HG03342 (cell line): ENCODE measurements at regions not wholly inside any gene's neighbourhood (a gene's known extent, or its start where the extent isn't known, plus 50 kb on each side); places are given as distances from the start of the nearest gene placed in this dataset.
"Not testable (repeated sequence)": the region's sequence is repeated elsewhere in the genome, so short reads cannot be mapped to it uniquely, and the experiment has no call there.

Experiments
- ATAC-seq: cut with Tn5 transposase; IDR thresholded peaks from one replicate; pipeline ENCODE4 v1.9.1; 2021; ENCODE audit warnings: mild to moderate bottlenecking, moderate library complexity; ENCODE audit not compliant: unreplicated experiment

DNA sequence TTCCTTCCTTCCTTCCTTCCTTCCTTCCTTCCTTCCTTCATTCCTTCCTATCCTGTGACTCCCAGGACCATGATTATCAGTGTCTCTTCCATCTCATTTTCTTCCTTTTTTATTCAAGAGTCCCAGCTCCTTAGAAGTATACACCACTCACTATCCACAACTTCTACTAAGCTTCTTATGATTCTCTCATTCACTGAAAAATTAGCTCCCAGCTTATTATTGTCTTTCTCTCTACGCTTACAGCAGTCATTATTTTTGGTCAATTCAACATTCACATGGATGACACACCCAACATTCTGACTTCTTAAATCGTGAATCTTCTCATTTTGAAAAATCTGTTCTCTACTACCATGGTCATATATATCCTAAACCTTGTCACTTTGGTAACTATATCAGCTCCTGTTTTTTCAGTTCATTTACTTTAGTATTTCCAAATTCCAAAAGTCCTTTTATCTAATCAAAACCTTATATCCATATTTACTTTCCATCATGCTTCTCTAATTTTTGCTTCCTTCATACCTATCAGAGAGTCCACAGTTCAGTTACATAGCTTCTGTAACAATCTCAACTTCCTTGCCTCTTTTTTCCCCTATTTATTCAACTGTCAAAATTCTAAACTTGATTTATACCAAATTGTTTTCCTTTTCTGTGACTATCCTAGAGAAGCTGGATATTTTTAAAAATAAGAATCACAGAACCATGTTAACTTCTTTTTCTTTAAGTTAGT, 677.5 kb downstream of the RAPGEF2 start:
- no peak for ATAC-seq

DNA sequence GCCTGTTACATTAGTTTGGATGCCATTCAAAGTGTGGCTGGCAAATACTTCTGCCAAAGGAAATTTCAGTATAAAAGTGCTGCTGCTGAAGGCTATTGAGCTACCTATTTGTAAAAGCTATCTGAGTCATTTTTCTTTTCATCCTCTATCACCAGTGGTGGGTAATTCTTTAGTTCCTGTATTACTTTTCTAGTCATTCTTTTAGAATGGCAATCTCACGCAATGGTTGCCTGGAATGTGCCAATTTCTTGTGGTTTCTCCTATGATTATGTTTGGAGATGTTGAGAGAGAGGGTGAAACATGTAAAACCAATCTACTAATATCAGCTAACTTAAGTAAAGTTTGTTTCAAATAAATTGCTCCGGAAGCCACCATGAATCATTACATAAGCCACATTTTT, 685.0 kb downstream of the RAPGEF2 start:
- no peak for ATAC-seq

DNA sequence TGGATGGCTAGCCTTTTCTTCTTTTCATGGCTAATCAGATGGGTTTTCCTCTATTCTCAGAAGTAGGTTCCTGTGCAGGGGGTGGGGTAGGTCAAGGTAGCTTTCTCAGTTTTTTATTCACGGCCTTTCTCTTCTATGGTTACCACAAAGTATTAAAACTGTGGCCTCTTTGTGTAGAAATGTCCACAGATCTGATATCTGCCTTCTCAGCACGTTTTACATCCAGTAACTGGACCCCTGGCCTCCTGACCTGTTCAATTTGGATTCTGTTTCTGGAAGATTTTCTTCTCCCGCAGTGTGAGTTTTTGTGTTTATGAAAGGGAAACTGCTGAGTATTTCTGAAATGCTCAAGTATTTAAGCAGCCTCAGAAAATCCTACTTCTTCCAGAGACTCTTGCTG, 688.5 kb downstream of the RAPGEF2 start:
- ATAC-seq = no peak

DNA sequence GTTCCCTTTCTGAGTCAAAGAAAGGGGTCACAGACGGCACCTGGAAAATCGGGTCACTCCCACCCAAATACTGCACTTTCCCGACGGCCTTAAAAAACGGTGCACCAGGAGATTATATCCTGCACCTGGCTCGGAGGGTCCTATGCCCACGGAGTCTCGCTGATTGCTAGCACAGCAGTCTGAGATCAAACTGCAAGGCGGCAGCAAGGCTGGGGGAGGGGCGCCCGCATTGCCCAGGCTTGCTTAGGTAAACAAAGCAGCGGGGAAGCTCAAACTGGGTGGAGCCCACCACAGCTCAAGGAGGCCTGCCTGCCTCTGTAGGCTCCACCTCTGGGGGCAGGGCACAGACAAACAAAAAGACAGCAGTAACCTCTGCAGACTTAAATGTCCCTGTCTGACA, 701.7 kb downstream of the RAPGEF2 start:
- not testable (repeated sequence) for ATAC-seq

DNA sequence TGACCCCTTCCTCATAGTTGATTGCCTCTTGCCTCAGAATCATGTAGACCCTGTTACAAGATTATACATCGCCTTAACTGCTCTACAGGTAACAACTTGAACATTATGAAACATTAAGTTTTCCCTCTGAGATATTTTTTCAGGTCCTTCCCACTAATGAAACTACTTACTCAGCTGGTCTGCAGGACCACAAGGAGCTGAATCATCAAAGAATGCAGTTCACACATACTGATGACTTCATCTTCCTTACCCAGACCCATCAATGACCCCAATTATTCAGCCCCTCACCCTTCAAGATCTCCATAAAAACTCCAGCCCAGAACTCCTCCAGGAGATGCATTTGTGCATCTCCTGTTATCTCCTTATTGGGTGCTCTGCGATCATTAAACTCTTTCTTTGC, 720.9 kb downstream of the RAPGEF2 start:
- ATAC-seq = no peak

DNA sequence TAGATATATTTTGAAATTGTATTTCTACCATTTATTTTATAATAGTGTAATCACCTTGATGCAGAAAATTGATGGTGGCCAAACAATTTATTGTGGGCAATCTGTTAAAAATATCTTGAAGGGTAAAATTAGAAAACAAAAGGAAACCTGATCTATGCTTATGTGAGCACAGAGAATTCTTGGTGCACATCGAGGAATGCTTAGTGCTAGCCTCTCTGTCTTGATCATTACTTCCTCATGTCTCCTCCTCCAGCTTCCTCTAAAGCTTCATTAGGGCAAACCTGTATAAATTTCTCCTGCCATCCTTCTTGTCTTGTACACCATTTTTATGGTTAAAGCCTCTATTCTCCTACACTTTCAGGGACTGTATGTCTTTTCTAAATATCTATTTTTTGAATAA, 725.8 kb downstream of the RAPGEF2 start:
- ATAC-seq = no peak

DNA sequence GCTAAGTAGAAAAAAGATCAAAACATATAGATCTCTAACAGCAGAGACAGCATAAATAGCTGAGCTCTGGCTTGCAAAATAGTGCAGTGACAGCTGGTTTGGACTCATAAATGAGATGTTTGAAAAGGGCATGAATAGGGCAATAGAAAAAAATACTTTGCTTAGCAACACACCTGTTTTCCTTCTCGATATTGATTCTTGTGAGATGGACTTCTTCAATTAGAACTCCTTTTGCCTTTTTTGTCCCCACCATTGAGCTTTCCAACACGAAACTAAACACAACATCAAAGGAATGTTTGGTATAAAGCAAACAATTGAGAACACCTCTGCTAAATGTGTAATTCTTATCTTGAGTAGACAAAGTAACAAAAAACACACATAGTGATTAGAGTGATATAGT, 726.3 kb downstream of the RAPGEF2 start:
- no peak for ATAC-seq

DNA sequence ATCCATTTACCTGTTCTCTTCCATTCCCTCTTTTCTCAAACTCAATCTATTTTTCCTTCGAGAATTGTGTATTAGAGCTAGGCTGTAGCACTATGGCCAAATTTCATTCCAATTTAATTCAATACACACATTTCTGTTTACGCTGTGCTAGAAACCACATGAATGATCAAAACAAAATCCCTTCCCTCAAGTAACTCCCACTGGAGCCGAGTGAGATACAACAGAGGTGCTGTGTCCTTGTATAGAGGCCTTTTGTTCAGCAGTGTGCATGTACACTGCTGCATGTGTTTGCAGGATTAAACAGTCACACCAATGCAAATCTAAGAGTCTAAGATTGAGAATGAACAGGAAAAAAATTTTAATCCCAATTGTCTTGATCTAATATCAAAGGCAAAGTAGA, 734.2 kb downstream of the RAPGEF2 start:
- no peak for ATAC-seq

DNA sequence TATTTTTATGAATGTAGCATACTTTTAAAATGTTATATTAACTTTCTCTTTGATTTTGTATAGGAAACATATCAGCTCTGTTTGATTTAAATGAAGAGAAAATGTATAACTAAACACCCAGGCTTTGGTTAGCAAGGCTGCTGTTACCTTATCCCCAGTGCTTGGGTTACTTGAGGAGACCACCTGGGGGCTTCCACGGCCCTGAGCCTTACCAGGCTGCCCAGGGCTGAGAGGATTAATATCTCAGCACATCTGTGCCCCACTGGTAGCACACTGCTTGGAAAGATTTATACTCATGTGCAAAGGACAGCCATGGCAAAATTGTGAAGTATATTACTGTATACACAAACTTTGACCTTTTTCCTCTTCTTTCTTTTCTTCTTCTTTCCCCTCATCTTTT, 752.9 kb downstream of the RAPGEF2 start:
- no peak for ATAC-seq

DNA sequence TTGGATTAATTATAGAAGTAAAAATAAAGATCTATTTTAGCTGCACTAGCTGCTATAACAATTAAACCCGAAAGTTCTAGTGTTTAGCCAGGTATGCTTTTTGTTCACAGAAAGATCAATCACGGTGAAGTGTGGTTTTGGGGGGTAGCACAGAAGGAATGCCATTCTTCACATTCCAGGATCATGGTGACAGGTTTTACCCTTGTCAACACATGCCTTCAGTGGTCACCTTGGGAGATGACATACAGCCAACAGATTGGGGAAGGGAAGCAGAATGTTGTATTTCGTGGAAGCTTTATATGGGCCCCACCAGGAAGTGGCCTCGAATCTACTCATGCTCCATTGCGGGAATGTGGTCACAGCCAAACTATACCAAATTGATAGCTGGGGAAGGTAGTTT, 753.6 kb downstream of the RAPGEF2 start:
- no peak for ATAC-seq

DNA sequence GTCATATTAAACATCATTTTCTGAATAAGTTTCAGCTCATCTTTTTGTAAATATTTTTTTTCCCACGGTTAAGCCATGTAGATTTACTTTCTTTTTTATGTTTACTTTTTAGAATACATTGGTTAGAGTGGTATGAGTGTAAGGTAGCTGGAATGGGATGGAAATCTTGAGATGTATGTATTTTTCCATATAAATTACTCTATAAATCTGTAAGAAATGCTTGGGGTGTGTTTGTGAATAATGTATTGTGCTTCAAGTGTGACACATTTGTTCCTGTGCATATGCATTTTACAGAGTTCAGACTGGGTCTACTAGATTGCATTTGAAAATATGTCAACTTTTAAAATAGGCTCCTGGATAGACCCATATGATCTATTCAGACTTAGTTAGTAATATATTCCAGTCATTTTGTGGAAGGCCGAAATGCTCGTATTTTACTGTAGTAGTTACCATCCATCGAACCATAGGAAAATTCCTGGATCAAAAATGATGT, 756.8 kb downstream of the RAPGEF2 start:
- no peak for ATAC-seq

DNA sequence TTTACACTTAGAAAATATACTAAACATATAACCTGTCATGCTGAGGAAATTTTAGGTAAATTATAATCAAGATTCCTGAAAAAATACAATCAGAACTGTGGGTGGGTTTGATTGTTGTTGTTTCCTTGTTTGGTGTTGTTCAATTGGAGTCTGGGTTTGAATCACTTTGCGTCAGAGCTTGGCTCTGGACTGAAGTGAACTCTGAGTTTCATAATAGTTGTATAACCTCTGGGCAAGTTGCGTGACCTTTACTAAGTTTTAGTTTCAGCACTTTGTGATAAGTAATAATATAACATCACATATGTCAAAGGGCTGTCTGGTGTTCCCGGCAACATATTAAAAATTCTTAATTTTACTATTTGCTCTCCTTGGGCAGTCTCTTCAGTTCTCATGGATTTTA, 758.1 kb downstream of the RAPGEF2 start:
- no peak for ATAC-seq

DNA sequence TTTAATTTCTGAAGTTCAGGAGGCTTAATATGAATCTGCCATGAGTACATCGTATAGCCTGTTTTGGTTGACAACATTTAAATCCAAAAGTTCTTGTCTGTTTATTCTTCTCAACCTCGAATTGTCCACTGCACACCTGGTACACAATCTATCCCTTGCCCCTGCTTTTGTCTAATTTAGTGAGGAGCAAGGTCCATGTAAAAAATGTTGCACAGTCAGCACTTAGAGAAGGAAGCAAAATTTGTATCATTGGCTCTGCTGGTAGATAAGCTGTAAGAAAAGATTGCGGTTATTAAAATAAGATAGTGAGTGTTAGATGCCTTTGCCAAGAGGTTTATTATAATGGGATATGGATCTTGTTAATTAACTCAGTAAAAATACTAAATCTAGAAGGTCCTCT, 761.5 kb downstream of the RAPGEF2 start:
- no peak for ATAC-seq

DNA sequence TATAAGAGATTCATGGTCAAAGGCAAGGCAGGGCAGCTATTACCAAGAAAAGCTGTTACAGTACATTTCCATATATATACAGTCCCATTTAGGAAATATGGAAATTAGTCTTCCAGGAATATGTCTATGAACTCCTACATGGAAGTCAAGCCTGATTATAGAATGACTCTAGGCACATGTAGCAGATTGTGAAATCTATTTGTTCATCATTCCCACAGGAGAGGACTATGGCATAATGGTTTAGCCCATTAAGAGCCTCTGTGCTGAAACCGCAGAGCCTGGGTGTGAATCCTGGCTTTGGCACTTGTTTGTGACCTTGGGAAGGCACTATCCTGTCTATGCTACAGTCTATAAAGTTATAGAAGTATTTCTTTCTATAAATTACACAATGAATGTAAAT, 764.8 kb downstream of the RAPGEF2 start:
- ATAC-seq = no peak

DNA sequence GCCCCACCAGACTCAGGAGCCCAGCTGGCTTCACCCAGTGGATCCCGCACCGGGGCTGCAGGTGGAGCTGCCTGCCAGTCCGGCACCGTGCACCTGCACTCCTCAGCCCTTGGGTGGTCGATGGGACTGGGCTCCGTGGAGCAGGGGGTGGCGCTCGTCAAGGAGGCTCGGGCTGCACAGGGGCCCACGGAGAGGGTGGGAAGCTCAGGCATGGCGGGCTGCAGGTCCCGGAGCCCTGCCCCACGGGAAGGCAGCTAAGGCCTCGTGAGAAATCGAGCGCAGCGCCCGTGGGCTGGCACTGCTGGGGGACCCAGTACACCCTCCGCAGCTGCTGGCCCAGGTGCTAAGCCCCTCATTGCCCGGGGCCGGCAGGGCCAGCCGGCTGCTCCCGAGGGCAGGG, 766.1 kb downstream of the RAPGEF2 start:
- ATAC-seq = not testable (repeated sequence)

DNA sequence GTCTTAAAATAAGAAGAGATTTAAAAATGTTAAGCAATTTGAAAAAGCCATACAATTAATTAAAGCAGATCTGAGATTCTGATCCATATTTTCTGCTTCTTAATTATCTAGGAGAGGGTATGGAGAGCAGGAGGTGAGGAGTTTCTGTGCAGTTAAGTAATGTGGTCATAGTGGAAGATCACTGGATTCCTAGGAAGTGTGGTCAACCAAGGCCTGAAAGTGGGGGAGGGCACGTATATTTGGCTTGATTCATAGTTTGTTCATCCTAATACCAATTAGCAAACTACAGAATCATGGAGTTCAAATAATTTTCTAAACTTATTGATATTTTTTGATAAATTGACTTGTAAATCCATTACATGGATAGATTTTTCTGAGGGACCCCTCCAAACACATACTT, 768.3 kb downstream of the RAPGEF2 start:
- no peak for ATAC-seq

DNA sequence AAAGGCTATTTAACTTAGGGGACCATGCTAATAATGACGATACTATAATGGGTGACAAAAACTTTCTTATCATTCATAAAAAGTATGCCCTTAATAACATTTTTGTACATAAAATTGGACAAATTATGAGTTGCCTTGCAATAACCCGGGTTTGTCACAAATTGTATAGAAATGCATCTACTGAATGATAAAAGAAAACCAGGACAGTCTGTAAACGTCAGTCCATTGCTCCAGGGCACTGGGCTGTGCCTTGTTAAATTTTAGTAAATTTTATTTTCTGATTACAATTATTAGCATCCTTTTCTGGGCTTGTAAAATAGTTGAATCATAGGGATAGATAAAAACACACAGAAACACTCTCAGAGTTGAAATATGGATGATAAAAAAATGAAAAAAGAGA, 778.3 kb downstream of the RAPGEF2 start:
- ATAC-seq = no peak

DNA sequence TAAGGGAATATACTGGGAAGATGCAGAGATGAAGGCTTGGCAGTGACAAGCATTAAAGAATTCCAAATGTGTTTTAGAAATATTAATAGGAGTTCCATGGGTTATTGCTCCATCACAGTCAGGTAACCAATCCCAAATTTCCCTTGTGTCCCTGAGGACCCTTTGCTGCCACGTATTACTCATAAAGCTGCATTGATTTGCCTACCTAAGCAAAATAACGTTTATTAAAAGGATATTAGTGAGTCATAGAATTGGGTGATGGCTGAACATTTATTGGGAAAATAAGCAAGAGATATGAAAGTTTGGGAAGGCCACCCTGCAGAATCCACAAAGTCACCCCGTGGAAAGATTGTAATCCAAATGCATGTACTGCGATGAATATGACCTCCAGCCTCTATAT, 782.1 kb downstream of the RAPGEF2 start:
- ATAC-seq = no peak

DNA sequence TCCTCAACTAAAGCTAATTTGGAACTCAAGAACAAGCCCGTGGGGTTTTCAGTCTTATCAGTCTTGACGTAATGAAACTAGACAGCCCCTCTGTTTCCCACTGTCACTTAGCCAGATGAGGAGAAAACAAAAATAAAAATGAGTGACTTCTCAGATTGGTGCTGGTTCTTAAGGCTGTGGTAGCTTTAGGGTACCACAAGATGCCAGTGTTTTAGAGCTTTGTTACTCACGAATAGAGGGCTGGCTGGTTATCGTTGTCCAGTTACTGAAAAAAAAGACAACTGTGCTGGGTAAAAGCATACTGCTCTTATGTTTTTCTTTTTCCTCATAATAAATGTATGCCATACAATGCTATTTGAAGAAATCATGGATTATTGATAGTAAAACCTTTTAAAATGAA, 796.7 kb downstream of the RAPGEF2 start:
- ATAC-seq = no peak

DNA sequence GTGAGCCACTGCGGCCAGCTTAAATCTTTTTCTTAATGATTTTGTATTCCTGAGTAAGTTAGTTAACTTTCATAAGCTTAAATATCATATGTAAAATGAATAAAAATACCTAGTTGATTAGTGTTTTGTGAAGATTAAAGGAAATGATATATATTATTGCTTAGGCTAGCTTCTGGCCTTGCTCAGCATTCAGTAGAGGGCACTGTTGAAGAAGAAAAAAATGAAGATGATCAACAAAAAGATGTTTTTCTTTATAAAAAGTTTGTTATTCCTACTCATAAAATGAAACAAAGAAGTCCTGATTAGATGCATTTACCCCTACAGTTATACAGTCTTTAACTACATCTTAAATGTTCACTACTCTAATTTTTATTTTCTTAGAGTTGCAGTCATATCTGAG, 797.7 kb downstream of the RAPGEF2 start:
- ATAC-seq = no peak

DNA sequence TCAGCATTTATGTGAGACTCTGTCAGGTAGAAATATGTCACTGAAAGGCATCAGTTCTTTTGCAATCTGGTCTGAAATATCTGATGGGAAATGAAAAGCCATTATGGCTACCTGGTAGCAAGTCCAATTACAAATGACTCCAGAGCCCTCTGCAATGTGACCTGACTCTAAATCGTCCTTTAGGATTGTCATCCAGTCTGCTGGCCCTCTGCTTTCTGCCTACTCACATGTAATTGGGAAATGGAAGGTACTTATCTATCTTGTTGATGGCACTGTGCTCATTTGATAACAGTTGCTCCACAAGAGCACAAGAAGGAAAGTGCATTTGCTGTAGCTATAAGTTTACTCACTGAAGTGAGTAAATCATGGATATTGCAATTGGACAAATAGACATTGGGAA, 799.8 kb downstream of the RAPGEF2 start:
- no peak for ATAC-seq

DNA sequence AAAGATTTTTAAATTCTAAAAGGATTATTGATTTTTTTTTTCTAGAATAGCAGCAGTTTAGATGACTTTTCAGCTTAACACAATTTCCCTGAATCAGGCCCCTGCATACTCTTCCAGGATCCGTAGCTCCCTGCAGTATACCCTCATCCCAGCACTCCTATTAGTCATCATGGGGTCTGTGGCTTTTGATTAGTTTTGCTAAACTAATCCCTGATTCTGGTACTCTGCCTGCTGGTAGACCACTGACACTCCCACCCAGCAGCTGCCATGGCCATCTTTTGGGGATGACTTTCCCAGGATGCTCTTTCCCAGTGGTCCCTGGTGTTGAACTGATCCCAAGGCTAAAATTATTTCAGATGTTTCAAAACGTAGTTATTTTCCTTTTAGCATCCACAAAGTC, 802.0 kb downstream of the RAPGEF2 start:
- no peak for ATAC-seq

DNA sequence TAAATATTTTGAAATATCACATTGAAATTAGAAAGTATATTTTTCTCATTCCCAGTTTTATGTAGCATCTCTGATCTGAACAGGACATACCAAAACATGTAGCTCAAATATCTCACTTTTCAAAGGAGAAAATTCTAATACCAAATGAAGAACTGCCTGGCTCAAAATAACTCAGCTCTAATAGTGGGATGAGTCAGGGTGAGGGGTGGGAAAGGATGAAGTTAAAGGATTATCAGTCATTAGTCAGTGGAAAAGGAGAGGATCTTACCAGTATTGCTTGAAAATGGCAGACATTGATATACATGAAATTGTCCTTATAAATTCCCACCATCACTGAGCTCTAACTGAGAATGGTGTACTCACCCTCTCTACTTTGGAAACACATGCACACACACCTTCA, 803.2 kb downstream of the RAPGEF2 start:
- ATAC-seq = no peak
